ENCODE measurements at regions not wholly inside any gene's neighbourhood (a gene's known extent, or its start where the extent isn't known, plus 50 kb on each side); places are given as distances from the start of the nearest gene placed in this dataset.
"Not testable (repeated sequence)": the region's sequence is repeated elsewhere in the genome, so short reads cannot be mapped to it uniquely, and the experiment has no call there.

- Histone ChIP-seq H3K9ac (no peak overlapping the region), H3K4me3 (IDR thresholded peaks at IDR 0.05; ENCODE audit: insufficient read depth, low read depth, low read length) (no peak overlapping the region), H3K4me2 (no peak overlapping the region), H4K20me1 (ENCODE audit: insufficient read depth) (no peaks in the 10 kb centered on the region), H3K79me2 (ENCODE audit: insufficient read depth, low read depth) (no peaks in the 10 kb centered on the region), H2AFZ (ENCODE audit: low read depth) (no peak overlapping the region), H3K4me1 (ENCODE audit: low read depth, poor library complexity, severe bottlenecking) (no peaks in the 10 kb centered on the region), H3K27ac (no peak overlapping the region), H3K36me3 (ENCODE audit: insufficient read depth) (no peaks in the 10 kb centered on the region), H3K27me3 (ENCODE audit: insufficient read depth, low read depth) (no peaks in the 10 kb centered on the region)
- TF ChIP-seq CTCF (conservative IDR thresholded peaks at IDR 0.05; ENCODE audit: low read depth, low read length), result no peak
Observed at GRCh38 chr7:91383905-91384274, 119.7 kb downstream of the FZD1 start.

- H3K27ac ChIP-seq; H3K4me2 ChIP-seq; H3K9ac ChIP-seq; H2AFZ ChIP-seq (ENCODE audit: low read depth); H3K36me3 ChIP-seq (ENCODE audit: insufficient read depth); H3K79me2 ChIP-seq (ENCODE audit: insufficient read depth, low read depth); H3K27me3 ChIP-seq (ENCODE audit: insufficient read depth, low read depth); H3K4me3 ChIP-seq (IDR thresholded peaks at IDR 0.05; ENCODE audit: insufficient read depth, low read depth, low read length); H4K20me1 ChIP-seq (ENCODE audit: insufficient read depth); H3K4me1 ChIP-seq (ENCODE audit: low read depth, poor library complexity, severe bottlenecking): not testable (repeated sequence)
Observed at GRCh38 chr7:91394757-91395156, 130.5 kb downstream of the FZD1 start.

GRCh38 chr7:91395313-91395712, 131.1 kb downstream of the FZD1 start:
- not testable (repeated sequence) for H3K4me1 ChIP-seq (ENCODE audit: low read depth, poor library complexity, severe bottlenecking); H3K79me2 ChIP-seq (ENCODE audit: insufficient read depth, low read depth); H3K36me3 ChIP-seq (ENCODE audit: insufficient read depth); H3K27me3 ChIP-seq (ENCODE audit: insufficient read depth, low read depth); H3K4me2 ChIP-seq; H3K4me3 ChIP-seq (IDR thresholded peaks at IDR 0.05; ENCODE audit: insufficient read depth, low read depth, low read length); H3K9ac ChIP-seq; H4K20me1 ChIP-seq (ENCODE audit: insufficient read depth); H2AFZ ChIP-seq (ENCODE audit: low read depth); H3K27ac ChIP-seq

GRCh38 chr7:91397096-91397495, 132.9 kb downstream of the FZD1 start:
- no peak overlapping the region for H3K9ac ChIP-seq
- no peak overlapping the region for H3K4me3 ChIP-seq (IDR thresholded peaks at IDR 0.05; ENCODE audit: insufficient read depth, low read depth, low read length)
- no peak overlapping the region for H3K27ac ChIP-seq
- no peaks in the 10 kb centered on the region for H4K20me1 ChIP-seq (ENCODE audit: insufficient read depth)
- H3K79me2 ChIP-seq (ENCODE audit: insufficient read depth, low read depth), result no peaks in the 10 kb centered on the region
- TF ChIP-seq CTCF (conservative IDR thresholded peaks at IDR 0.05; ENCODE audit: low read depth, low read length), result no peak
- H3K4me2 ChIP-seq, result no peak overlapping the region
- no peaks in the 10 kb centered on the region for H3K36me3 ChIP-seq (ENCODE audit: insufficient read depth)
- no peaks in the 10 kb centered on the region for H3K27me3 ChIP-seq (ENCODE audit: insufficient read depth, low read depth)
- H3K4me1 ChIP-seq (ENCODE audit: low read depth, poor library complexity, severe bottlenecking), result no peaks in the 10 kb centered on the region
- H2AFZ ChIP-seq (ENCODE audit: low read depth), result no peak overlapping the region

- H3K36me3 ChIP-seq (ENCODE audit: insufficient read depth), result no peaks in the 10 kb centered on the region
- no peak overlapping the region for H3K9ac ChIP-seq
- no peak for TF ChIP-seq CTCF (conservative IDR thresholded peaks at IDR 0.05; ENCODE audit: low read depth, low read length)
- H2AFZ ChIP-seq (ENCODE audit: low read depth), result no peak overlapping the region
- H3K4me3 ChIP-seq (IDR thresholded peaks at IDR 0.05; ENCODE audit: insufficient read depth, low read depth, low read length), result no peak overlapping the region
- H3K4me1 ChIP-seq (ENCODE audit: low read depth, poor library complexity, severe bottlenecking), result no peaks in the 10 kb centered on the region
- no peak overlapping the region for H3K4me2 ChIP-seq
- H3K79me2 ChIP-seq (ENCODE audit: insufficient read depth, low read depth), result no peaks in the 10 kb centered on the region
- H3K27me3 ChIP-seq (ENCODE audit: insufficient read depth, low read depth), result no peaks in the 10 kb centered on the region
- no peak overlapping the region for H3K27ac ChIP-seq
- H4K20me1 ChIP-seq (ENCODE audit: insufficient read depth), result no peaks in the 10 kb centered on the region
Observed at GRCh38 chr7:91397612-91398011, 133.4 kb downstream of the FZD1 start.

Measured in KMS-11 (cell line).